Duodenal mucosa (tissue), 2 donors: ENCODE measurements at regions not wholly inside any gene's neighbourhood (a gene's known extent, or its start where the extent isn't known, plus 50 kb on each side); places are given as distances from the start of the nearest gene placed in this dataset.

ENCODE experiments used
- H3K27ac ChIP-seq: one replicate; pipeline ENCODE4 v1.7.0; 2013; ENCODE audit warnings: low read depth, low read length
- H3K27me3 ChIP-seq, 2 donors: one replicate each; pipeline ENCODE4 v1.7.0; 2013; ENCODE audit warnings: low read length in 2 of 2, control low read depth in 1 of 2; ENCODE audit not compliant: insufficient read depth in 2 of 2, control insufficient read depth in 1 of 2
- H3K36me3 ChIP-seq, 2 donors: one replicate each; pipeline ENCODE4 v1.7.0; 2013; ENCODE audit warnings: low read length in 2 of 2, control low read depth in 1 of 2; ENCODE audit not compliant: insufficient read depth in 2 of 2, control insufficient read depth in 1 of 2
- H3K4me1 ChIP-seq, 2 donors: one replicate each; pipeline ENCODE4 v1.7.0; 2013; ENCODE audit warnings: low read length in 2 of 2, control low read depth in 1 of 2; ENCODE audit not compliant: insufficient read depth in 2 of 2, control insufficient read depth in 1 of 2
- H3K4me3 ChIP-seq, 2 donors: one replicate each; pipeline ENCODE4 v1.7.0; 2013; ENCODE audit warnings: low read length in 2 of 2, low read depth in 1 of 2
- H3K9ac ChIP-seq, 2 donors: one replicate each; pipeline ENCODE4 v1.7.0; 2013; ENCODE audit warnings: low read length in 2 of 2, low read depth in 1 of 2
- H3K9me3 ChIP-seq, 2 donors: one replicate each; pipeline ENCODE4 v1.7.0; 2013; ENCODE audit warnings: low read length in 2 of 2, control low read depth in 1 of 2; ENCODE audit not compliant: control insufficient read depth in 1 of 2

DNA sequence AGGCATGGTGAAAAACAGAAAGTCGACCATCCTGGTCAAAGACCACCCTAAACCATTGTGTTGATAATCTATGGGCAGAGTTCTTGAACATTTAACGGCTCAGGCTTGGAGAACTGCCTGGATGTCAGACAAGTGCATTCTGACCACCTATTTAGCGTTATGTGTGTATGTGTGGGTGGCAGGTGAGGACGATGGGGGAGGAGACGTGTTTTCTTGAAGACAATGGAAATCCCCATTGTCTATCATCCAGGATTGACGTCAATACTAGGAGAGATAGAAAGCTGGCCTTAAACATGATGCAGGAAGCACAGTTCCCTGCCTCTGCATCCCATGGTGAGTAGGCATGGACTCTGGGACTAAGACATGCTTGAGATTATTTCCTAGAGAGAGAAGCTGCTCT lies 157.4 kb upstream of the MAF start:
- peaks cover 5 to 10% of the 10 kb centered on the region in 2 donors for H3K4me1 ChIP-seq
- no peak overlapping the region for H3K9ac ChIP-seq
- no peak overlapping the region for H3K27ac ChIP-seq
- H3K9me3 ChIP-seq: no peaks in the 10 kb centered on the region
- H3K27me3 ChIP-seq: no peaks in the 10 kb centered on the region
- no peak overlapping the region for H3K4me3 ChIP-seq
- H3K36me3 ChIP-seq: no peaks in the 10 kb centered on the region

DNA sequence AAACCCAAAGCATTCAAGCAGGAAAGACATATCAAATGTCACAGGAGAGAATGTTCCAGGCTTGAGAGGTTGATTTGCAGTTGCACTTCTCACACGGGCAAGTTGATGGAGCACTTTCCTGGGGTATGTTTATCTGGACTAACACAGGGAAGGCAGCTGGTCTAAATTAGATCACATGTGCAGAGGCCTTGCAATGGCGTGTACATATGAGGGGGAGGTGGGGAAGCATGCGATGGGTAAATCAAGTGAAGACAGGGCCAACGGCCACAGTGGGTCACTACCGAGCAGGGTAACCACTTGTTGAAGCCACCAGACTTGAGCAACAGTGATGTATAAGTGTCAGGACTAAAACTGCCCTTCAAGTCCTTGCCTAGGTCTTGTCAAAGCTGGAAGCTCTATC lies 156.6 kb upstream of the MAF start:
- Histone ChIP-seq H3K4me3 (no peak overlapping the region), H3K27ac (no peak overlapping the region), H3K4me1 (peaks cover 5 to 15% of the 10 kb centered on the region in 2 donors), H3K36me3 (no peaks in the 10 kb centered on the region), H3K9me3 (no peaks in the 10 kb centered on the region), H3K9ac (no peak overlapping the region), H3K27me3 (no peaks in the 10 kb centered on the region)

DNA sequence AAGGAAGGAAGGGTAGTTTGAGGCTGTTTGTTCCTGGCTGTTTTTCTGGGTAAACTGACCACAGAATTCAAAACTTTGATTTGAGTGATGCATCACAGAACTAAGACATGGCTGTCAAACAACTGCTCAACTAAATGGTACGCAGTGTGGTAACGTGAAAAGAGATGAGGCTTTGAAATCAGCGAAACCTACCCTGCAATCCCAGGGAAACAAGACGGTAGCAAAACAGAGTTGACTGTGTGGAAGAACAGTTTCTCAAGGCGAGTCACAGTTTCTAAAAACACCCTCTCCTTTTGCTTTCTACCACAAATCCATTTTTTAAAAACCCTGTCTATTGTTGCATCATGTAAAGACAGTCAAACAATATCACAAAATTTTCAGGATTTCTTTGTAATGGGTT lies 156.0 kb upstream of the MAF start:
- H3K4me3 ChIP-seq: no peak overlapping the region
- no peaks in the 10 kb centered on the region for H3K36me3 ChIP-seq
- H3K4me1 ChIP-seq: peaks cover 5 to 21% of the 10 kb centered on the region in 2 donors
- H3K27me3 ChIP-seq: no peaks in the 10 kb centered on the region
- no peak overlapping the region for H3K9ac ChIP-seq
- no peaks in the 10 kb centered on the region for H3K9me3 ChIP-seq
- H3K27ac ChIP-seq: no peak overlapping the region

GRCh38 chr16:79754501-79754900 lies 154.0 kb upstream of the MAF start:
- Histone ChIP-seq H3K27ac (no peak overlapping the region), H3K36me3 (peaks cover 0 to 3% of the 10 kb centered on the region in 2 donors), H3K4me1 (peaks cover 5 to 22% of the 10 kb centered on the region in 2 donors), H3K9me3 (peaks cover 0 to 2% of the 10 kb centered on the region in 2 donors), H3K4me3 (no peak overlapping the region), H3K9ac (no peak overlapping the region), H3K27me3 (no peaks in the 10 kb centered on the region)

GRCh38 chr16:79754081-79754480 lies 153.5 kb upstream of the MAF start:
- Histone ChIP-seq H3K4me1 (peaks cover 5 to 22% of the 10 kb centered on the region in 2 donors), H3K9ac (no peak overlapping the region), H3K27me3 (no peaks in the 10 kb centered on the region), H3K9me3 (peaks cover 0 to 2% of the 10 kb centered on the region in 2 donors), H3K4me3 (no peak overlapping the region), H3K27ac (no peak overlapping the region), H3K36me3 (peaks cover 0 to 5% of the 10 kb centered on the region in 2 donors)

- Histone ChIP-seq H3K9ac (no peak overlapping the region), H3K4me1 (peaks cover 5 to 22% of the 10 kb centered on the region in 2 donors), H3K27ac (no peak overlapping the region), H3K4me3 (no peak overlapping the region), H3K27me3 (no peaks in the 10 kb centered on the region), H3K36me3 (peaks cover 0 to 5% of the 10 kb centered on the region in 2 donors), H3K9me3 (peaks cover 0 to 2% of the 10 kb centered on the region in 2 donors)
These were observed 152.7 kb upstream of the MAF start for GRCh38 chr16:79753286-79753685.

GRCh38 chr16:79752396-79752795 lies 151.9 kb upstream of the MAF start:
- Histone ChIP-seq H3K27me3 (no peaks in the 10 kb centered on the region), H3K27ac (no peak overlapping the region), H3K4me3 (no peak overlapping the region), H3K4me1 (peaks cover 5 to 22% of the 10 kb centered on the region in 2 donors), H3K36me3 (peaks cover 0 to 5% of the 10 kb centered on the region in 2 donors), H3K9me3 (peaks cover 0 to 2% of the 10 kb centered on the region in 2 donors), H3K9ac (no peak overlapping the region)

- Histone ChIP-seq H3K9me3 (peaks cover 0 to 2% of the 10 kb centered on the region in 2 donors), H3K9ac (no peak overlapping the region), H3K27ac (no peak overlapping the region), H3K4me1 (peaks cover 5 to 22% of the 10 kb centered on the region in 2 donors), H3K27me3 (no peaks in the 10 kb centered on the region), H3K36me3 (peaks cover 0 to 5% of the 10 kb centered on the region in 2 donors), H3K4me3 (no peak overlapping the region)
These were observed 151.1 kb upstream of the MAF start for GRCh38 chr16:79751471-79752184.

- Histone ChIP-seq H3K9me3 (peaks cover 0 to 2% of the 10 kb centered on the region in 2 donors), H3K4me3 (no peak overlapping the region), H3K9ac (no peak overlapping the region), H3K27ac (no peak overlapping the region), H3K36me3 (peaks cover 0 to 5% of the 10 kb centered on the region in 2 donors), H3K27me3 (no peaks in the 10 kb centered on the region), H3K4me1 (peaks cover 5 to 22% of the 10 kb centered on the region in 2 donors)
These were observed 149.8 kb upstream of the MAF start for GRCh38 chr16:79750311-79750710.

- H3K9ac ChIP-seq: no peak overlapping the region
- no peak overlapping the region for H3K4me3 ChIP-seq
- H3K27me3 ChIP-seq: no peaks in the 10 kb centered on the region
- peaks cover 0 to 2% of the 10 kb centered on the region in 2 donors for H3K9me3 ChIP-seq
- H3K27ac ChIP-seq: no peak overlapping the region
- peaks cover 0 to 15% of the 10 kb centered on the region in 2 donors for H3K4me1 ChIP-seq
- peaks cover 0 to 5% of the 10 kb centered on the region in 2 donors for H3K36me3 ChIP-seq
These were observed 148.1 kb upstream of the MAF start for GRCh38 chr16:79748629-79749028.
